Amniotic epithelial cell (primary cell): ENCODE measurements at regions not wholly inside any gene's neighbourhood (a gene's known extent, or its start where the extent isn't known, plus 50 kb on each side); places are given as distances from the start of the nearest gene placed in this dataset.
A peak's percentile ranks its signal among the peaks of the same experiment; 100 is the strongest.
"Not testable (repeated sequence)": the region's sequence is repeated elsewhere in the genome, so short reads cannot be mapped to it uniquely, and the experiment has no call there.

Experiments used
- DNase-seq: peaks from one replicate; pipeline ENCODE4 v3.0.0-alpha.2; 2010; ENCODE audit warnings: low read depth

DNA sequence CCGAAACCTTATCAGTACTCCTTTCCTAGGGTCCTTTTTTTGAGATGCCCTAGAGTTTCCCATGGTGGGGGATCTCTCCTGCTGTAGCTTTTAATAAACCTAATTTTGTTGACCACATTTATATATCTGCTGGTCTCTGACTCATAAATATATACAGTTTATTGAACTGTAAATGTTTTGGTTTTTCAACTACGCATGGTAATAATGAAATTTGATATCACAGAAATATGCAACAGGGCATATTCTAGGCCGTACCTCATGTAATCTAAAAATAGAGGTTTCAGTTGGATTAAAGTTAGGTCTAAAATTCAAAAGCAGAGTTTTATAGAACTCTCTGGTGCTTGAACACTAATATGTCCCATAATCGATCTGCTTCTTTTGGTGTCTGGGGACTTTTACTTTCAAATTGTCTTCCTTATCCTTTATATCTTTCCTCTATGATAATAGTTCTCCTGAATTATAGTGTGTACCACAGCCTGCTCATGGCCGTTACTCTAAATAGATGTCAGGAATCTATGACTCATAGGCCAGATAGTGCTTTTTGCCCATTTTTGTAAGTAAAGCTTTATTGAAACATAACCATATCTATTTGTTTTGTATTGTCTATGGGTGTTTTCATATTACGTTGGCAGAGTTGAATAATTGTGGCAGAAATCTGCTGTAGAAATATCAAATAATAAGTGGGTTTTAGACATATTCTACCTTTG is 324.8 kb upstream of the PCDH9 start:
- peak; percentile 52 for DNase-seq

DNA sequence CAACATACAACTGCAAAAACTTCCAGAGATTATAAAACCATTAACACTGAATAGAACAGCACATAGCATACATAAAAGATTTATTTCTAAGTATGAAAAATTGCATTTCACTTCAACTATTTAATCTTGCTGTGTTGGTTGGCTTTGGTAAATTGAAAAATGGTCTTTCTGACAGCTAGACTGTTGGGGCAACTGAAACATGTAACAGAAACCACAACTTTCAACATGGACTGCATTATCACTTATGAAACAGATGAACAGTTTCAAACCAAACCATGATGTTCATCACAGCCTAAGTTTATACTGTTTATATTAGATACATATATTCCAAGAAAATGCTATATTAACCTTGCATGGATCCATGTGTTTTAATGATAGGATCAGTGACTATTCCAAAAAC is 324.1 kb upstream of the PCDH9 start:
- DNase-seq: peak; percentile 93

DNA sequence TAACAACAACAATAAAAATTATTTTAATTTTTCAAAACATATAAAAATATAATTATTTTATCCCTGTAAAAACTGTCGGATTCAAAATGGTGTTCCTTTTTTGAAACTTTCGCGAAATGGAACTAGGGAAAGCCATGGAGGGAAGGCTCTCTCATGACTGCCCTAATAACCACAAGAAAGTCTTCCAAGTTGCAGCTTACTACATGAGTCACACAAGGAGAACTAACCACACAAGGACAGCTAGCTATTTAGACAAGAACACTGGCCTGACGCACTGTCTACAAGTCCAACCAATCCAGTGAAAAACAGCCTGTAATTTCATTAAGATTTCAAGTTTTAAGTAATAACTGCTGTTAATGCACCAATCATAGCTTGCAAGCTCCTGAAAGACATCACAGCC is 319.2 kb upstream of the PCDH9 start:
- DNase-seq: peak; percentile 96

DNA sequence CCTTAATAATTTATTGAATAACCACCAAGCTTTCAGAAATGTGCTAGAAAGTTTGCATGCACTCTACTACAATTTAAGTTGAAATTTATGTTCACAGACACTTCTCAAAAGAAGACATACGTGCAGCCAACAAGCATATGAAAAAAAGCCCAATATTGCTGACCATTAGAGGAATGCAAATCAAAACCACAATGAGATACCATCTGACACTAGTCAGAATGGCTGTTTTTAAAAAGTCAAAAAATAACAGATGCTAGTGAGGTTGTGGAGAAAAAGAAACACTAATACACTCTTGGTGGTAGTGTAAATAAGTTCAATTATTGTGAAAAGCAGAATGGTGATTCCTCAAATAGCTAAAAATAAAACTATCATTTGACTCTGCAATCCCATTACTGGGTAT is 308.8 kb upstream of the PCDH9 start:
- DNase-seq: no peak

DNA sequence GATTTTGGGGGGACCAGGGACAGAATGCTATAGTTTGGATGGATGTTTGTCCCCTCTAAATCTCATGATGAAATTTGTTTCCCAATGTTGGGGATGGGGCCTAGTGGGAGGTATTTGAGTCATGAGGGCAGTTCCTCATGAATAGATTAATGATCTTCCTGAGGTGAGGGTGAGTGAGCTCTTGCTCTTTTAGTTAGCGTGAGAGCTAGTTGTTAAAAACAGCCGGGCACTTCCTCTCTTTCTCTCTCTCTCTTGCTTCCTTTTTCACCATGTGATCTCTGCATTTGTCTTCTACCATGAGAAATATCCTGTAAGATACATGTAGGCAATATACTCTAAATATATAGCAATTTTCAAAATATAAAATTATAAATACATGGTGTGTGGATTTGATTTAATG is 290.8 kb upstream of the PCDH9 start:
- no peak for DNase-seq

DNA sequence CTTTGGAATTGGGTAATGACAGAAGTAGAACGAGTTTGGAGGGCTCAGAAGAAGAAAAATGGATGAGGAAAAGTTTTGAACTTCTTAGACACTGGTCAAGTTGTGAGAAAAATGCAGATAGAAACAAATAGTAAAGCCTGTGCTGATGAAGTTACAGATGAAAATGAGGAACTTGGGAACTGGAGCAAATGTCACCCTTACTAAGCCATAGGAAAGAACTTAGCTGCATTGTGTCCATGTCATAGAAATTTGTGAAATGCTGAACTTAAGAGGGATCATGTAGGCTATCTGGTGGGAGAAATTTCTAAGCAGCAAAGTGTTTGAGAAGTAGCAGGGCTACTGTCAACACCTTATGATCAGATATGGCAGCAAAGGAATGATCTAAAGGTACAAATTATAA is 289.2 kb upstream of the PCDH9 start:
- no peak for DNase-seq

DNA sequence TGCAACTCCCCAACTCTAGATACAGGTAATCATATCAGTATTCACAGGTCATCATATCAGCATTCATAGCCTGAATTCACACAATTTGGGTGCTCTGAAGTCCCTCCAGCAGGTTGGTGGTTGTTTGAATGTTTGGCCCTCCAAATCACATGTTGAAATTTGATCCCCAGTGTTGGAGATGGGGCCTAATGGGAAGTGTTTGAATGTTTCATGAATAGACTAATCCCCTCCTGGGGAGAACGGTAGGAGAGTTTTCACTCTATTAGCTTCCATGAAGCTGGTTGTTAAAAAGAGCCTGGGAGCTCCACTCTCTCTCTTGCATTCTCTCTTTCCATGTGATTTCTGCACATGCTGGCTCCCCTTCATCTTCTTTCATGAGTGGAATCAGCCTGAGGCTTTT is 288.6 kb upstream of the PCDH9 start:
- no peak for DNase-seq

DNA sequence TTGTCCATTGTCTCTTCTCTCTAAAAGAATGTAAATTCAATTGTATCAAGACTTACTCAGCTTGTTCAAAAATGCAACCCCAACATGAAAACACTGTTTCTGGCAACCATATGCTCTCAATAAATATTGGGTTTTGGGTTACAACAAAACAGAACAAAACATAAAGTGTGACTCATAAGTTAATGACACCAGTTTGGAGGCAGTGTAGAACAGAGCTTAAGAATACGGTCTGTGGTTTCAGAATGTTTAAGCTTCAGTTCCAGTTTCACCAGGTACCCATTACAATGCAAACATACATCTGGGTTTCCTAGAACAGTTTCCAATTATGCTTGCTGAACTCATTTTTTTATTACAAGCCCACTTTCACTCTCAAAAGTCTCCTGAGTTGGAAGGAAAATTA is 285.8 kb upstream of the PCDH9 start:
- peak; percentile 52 for DNase-seq

DNA sequence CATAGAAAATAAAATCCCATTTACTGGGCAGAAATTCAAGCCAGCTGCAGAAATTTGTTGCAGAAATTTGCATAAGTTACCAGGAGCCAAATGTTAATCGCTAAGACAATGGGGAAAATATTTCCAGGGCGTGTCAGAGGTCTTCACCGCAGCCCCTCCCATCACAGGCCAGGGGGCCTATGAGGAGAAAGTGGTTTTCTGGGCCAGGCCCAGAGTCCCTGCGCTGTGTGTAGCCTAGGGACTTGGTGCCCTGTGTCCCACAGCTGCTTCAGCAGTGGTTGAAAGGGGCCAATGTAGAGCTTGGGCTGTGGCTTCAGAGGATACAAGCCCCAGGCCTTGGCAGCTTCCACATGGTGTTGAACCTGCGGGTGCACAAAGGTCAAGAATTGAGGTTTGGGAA is 278.9 kb upstream of the PCDH9 start:
- no peak for DNase-seq

DNA sequence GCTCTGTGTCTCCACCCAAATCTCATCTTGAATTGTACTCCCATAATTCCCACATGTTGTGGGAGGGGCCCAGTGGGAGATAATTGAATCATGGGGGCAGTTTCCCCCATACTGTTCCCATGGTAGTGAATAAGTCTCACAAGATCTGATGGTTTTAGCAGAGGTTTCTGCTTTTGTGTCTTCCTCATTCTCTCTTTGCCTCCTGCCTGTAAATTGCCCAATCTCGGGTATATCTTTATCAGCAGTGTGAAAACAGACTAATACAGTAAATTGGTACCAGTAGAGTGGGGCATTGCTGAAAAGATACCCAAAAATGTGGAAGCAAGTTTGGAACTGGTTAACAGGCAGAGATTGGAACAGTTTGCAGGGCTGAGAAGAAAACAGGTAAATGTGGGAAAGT is 278.1 kb upstream of the PCDH9 start:
- not testable (repeated sequence) for DNase-seq

DNA sequence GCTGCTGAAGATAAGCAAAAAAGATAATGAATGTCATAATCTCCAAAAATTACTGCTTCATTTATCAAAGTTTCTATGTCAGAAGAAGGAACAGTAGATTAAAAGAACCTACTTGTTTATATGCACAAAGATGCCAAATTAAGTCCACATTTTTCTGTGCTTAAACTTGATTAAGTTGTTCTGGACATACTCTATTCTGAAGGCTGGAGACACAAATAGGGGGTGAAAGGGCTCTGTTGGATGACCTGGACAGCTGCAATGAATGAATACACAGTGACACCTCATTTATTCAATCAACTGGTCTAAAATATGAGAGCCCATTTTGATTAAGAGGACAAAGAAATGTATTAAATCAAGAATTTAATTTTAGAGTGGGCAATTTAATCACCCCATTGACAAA is 276.3 kb upstream of the PCDH9 start:
- no peak for DNase-seq

DNA sequence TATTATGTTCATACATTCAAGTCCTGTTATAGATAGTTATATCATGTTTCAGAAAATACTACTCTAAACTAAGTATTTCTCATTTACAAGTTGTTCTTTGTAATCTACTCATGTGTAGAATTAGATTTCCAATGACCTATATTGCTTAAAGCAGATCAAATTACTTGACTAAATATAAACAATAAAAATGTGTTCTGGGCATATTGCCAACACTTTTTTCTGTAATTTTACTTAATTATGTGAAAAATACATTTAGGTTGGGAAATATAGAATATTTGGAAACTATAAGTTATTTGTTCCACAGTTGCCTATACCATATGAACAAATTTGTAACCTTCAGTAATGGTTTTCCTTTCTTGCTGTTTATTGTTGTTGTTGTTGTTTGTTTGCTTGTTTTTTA is 275.2 kb upstream of the PCDH9 start:
- DNase-seq: no peak

DNA sequence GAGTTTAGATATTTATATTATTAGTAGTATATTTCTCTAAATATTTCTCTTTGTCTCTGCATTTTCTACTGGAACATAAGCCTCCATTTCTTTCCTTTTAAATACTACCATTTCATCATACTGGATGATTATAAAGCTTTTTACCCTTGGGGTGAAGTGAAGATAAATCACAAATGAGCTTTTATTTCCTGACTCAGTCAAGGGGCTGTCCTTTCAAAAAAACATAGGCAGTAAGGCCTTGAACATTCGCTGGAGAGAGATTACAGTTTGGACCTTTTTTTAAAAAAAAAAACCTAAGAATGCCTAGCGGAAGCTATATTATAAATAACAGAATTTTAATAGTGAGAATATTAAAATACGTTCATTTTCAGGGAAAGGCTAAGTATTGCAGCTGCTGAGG is 268.8 kb upstream of the PCDH9 start:
- DNase-seq: no peak

DNA sequence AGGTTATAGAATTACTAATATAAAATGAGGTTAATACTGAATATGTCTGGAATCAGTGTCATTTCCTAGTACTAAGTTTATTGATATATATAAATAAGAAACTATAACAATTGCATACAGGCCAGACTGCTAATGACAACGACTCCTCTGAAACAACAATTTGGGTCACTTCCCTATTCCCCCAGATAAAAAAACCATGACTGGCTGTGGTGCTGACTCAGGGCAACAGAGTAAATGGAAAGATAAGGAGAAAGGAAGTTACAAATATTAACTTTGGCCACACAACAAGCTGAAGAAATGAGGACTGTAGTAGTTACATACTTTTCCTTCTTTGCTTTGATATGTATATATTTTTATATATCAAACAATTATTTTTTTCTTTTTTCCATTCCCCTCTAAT is 263.7 kb upstream of the PCDH9 start:
- peak; percentile 23 for DNase-seq

DNA sequence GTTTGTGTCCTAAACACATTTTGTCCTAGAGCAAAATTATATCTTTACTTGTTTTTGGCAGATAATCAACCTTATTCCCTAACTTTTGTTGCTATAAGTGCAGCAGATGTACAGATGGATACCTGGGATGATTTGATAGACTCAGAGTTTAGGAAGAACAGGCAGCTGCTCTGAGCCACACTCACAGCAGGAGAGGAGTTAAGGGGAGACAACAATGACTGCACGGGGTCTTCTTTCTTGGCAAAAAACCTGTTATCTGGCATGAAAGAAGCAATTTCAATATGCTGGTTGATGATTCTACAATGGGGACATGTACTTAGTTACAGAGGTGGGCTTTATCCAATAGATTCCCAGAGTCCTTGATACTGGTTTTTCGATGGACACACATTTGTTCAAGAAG is 258.9 kb upstream of the PCDH9 start:
- DNase-seq: no peak

DNA sequence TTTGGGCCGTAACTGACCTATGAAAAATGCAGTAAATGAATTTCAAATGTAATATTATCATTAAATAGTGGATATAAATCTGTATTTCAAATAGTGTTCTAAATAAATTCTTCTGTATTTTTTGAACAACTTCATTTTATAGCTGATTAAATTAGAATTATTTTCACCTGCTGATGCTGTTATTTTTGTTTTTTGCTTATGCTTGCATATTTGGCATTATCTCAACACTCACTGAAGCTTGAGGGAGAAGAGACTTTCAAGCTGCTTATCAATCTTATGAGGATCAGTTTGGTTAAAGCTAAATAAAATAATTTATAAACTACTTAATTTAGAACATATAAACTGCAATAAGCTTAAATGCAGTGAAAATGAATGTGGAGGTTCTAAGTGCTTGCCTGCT is 251.3 kb upstream of the PCDH9 start:
- no peak for DNase-seq

DNA sequence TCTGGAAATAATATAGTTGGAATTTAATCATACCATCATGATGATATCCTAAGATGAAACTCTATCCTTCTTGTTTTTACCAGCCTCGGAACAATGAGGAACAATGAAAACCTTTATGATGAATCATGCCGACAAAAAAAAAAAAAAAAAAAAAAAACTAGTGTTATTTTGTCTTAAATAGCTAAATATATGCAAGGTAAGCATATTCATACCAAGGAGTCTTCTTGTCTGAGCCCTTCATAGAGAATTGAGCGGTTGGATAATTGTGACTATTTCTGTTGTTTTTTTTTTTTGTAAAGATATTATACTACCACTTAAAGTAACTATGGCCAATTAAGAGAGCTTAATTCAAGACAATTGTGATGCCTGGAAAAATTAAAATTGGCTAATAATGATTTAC is 244.0 kb upstream of the PCDH9 start:
- DNase-seq: no peak

DNA sequence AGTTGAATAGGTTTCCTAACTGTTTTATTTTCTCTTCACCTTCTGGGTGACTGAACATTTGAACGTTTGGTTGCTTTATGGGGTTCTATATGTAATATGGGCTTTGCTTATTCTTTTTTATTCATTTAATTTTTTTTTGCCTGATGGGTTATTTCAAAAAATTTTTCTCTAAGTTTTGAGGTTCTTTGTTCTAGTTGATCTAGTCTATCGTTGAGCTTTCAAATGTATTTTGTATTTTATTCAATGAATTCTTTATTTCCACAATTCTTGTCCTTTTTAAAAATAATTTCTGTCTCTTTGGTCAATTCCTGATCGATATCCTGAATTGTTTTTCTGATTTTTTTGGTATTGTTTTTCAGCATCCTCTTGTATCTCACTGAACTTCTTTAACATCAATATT is 239.5 kb upstream of the PCDH9 start:
- no peak for DNase-seq

DNA sequence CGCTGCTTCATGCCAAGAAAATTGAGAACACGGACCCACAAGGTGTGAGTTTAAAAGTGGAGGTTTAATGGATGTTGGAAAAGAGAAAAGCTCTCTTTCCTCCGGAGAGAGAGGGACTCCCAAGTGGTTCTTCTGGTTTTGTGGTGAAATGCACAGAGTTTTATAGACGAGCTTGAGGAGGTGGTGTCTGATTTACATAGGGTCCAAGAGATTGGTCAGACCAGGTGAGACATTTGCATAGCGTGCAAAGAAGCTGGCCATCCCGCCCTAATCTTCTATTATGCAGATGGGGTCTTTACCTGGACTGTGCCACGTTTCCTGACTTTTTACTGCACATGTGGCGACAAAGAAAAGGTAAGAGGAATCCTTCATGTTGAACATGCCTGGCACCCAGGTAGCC is 236.4 kb upstream of the PCDH9 start:
- DNase-seq: no peak

DNA sequence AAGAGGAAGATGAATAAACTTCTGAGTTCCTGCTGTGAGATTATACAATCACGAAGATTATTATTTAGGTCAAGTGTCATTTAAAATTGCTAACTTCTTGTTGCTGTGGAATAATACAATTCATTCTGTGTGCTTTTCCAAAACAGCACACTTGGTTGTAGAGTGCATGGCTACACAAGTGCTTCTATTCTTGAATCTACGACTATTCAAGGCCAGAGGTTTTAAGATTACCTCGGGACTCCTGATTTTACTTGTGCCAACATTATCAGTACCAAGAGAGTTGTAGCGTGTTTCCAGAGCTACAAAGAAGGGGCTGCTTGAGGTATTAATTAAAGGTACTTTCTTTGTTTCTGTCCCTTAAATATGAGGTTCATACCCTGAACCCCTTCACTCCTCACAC is 234.0 kb upstream of the PCDH9 start:
- DNase-seq: no peak

DNA sequence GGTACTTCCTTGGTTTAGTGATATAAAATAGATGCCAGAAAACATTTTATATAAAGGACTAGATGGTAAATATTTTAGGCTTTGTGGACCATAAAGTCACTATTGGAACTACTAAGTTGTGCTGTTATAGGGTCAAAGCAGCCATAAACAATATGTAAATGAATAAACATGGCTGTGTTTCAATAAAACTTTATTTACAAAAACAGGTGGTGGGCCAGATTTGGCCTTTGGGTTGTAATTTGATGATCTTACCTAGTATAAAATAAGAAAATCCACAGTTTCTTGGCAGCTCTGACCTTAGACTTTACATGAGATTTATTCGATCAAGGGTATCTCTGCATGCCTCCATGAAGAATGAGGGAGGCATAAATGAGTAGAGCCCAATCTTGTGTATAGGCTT is 232.0 kb upstream of the PCDH9 start:
- no peak for DNase-seq

DNA sequence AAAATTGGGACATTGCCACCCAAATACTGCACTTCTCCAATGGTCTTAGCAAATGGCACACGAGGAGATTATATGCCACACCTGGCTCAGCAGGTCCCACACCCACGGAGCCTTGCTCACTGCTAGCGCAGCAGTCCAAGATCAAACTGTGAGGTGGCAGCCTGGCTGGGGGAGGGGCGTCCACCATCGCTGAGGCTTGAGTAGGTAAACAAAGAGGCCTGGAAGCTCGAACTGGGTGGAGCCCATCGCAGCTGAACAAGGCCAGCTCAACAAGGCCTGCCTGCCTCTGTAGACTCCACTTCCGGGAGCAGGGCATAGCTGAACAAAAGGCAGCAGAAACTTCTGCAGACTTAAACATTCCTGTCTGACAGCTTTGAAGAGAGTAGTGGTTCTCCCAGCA is 222.4 kb upstream of the PCDH9 start:
- not testable (repeated sequence) for DNase-seq

DNA sequence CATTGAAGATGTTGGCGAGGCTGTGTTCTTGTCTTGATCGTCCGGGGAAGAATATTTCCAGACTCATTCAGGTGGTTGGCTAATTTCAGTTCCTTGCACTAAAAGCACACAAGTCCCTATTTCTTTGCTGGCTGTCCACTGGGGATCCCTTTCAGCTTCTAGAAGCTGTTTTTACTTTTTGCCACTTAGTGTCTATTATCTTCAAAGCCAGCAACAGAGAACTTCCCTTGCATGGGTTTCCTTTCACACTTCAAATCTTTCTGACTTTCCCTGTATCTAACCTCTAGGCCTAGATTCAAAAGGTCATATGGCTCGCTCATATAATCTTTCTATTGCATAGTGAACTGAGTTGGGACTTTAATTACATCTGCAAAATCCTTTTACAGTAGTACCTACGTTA is 215.3 kb upstream of the PCDH9 start:
- DNase-seq: no peak

DNA sequence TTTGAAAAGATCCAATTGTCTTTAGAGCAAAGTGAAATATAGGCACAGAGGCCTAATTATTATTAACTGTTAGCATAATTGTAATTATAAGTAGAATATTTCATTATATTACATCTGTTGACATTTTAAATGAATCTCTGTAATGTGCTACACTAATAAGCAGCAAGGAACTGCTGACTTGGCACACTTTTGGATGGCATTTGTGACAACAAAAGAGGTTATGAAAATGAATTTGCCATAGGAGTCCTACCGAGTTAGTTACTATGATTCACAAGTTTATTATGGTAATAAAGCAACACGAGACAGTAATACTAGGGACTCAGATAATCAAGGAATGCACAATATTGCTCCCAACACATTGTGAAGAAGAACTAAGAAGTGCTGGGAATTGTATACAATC is 213.8 kb upstream of the PCDH9 start:
- no peak for DNase-seq
